ENCODE measurements at regions not wholly inside any gene's neighbourhood (a gene's known extent, or its start where the extent isn't known, plus 50 kb on each side); places are given as distances from the start of the nearest gene placed in this dataset.

GRCh38 chr15:48046813-48047438 lies 73.9 kb upstream of the SLC24A5 start:
- no peak for DNase-seq (ENCODE audit: low read depth)

GRCh38 chr15:48049736-48050135 lies 71.1 kb upstream of the SLC24A5 start:
- no peak for DNase-seq (ENCODE audit: low read depth)

GRCh38 chr15:48052946-48053345 lies 67.8 kb upstream of the SLC24A5 start:
- DNase-seq (ENCODE audit: low read depth): no peak

GRCh38 chr15:48058371-48058770 lies 62.4 kb upstream of the SLC24A5 start:
- DNase-seq (ENCODE audit: low read depth): no peak

GRCh38 chr15:48059791-48060190 lies 61.0 kb upstream of the SLC24A5 start:
- DNase-seq (ENCODE audit: low read depth): peak; percentile 10

- DNase-seq (ENCODE audit: low read depth): no peak
Measured at GRCh38 chr15:48060396-48060795, 60.4 kb upstream of the SLC24A5 start.

GRCh38 chr15:48061605-48062004 lies 59.2 kb upstream of the SLC24A5 start:
- no peak for DNase-seq (ENCODE audit: low read depth)

- DNase-seq (ENCODE audit: low read depth): no peak
Measured at GRCh38 chr15:48062148-48062872, 58.5 kb upstream of the SLC24A5 start.

GRCh38 chr15:48063411-48063985 lies 57.3 kb upstream of the SLC24A5 start:
- DNase-seq (ENCODE audit: low read depth): no peak

- DNase-seq (ENCODE audit: low read depth): no peak
Measured at GRCh38 chr15:48064421-48064820, 56.4 kb upstream of the SLC24A5 start.

- DNase-seq (ENCODE audit: low read depth): no peak
Measured at GRCh38 chr15:48066456-48066855, 54.3 kb upstream of the SLC24A5 start.
